Putamen (tissue), 1 donor: ENCODE measurements at regions not wholly inside any gene's neighbourhood (a gene's known extent, or its start where the extent isn't known, plus 50 kb on each side); places are given as distances from the start of the nearest gene placed in this dataset.

Experiments
- DNase-seq: peaks from one replicate; pipeline ENCODE4 v3.0.0-alpha.2; 2016; ENCODE audit warnings: low spot score

GRCh38 chr3:39750712-39751111 is 58.7 kb upstream of the MYRIP start:
- DNase-seq: no peak

- no peak for DNase-seq
These were observed 58.1 kb upstream of the MYRIP start for GRCh38 chr3:39751286-39751685.

- DNase-seq: no peak
These were observed 57.3 kb upstream of the MYRIP start for GRCh38 chr3:39752019-39752637.

- no peak for DNase-seq
These were observed 56.7 kb upstream of the MYRIP start for GRCh38 chr3:39752751-39753150.

- DNase-seq: no peak
These were observed 56.0 kb upstream of the MYRIP start for GRCh38 chr3:39753391-39753790.

GRCh38 chr3:39754549-39754948 is 54.9 kb upstream of the MYRIP start:
- DNase-seq: no peak

- DNase-seq: no peak
These were observed 54.3 kb upstream of the MYRIP start for GRCh38 chr3:39755100-39755499.

- DNase-seq: no peak
These were observed 52.1 kb upstream of the MYRIP start for GRCh38 chr3:39757307-39757706.
